AG08396 (cell line): ENCODE measurements at regions not wholly inside any gene's neighbourhood (a gene's known extent, or its start where the extent isn't known, plus 50 kb on each side); places are given as distances from the start of the nearest gene placed in this dataset.
"Not testable (repeated sequence)": the region's sequence is repeated elsewhere in the genome, so short reads cannot be mapped to it uniquely, and the experiment has no call there.

Experiments
- DNase-seq: peaks from one replicate; pipeline ENCODE4 v3.0.0; 2012; ENCODE audit warnings: low spot score, mixed read lengths

DNA sequence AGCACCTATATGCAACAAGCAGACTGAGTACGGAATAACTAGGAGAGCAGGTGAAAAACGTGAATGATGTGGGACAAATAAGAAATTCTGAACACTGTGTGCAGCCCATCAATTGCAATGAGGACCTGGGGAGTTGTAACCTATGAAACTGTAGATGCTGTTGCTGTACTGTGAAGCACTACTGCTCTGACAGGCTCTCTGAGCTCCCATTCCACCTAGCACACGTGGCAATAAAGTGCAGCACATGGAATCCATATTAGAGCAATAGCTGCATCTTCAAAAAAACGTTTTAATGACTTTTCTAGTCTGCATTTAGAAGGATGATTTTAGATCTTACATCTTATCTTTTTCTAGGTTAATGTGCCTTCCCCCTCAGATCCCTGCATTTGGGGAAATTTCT lies 748.7 kb upstream of the GOLIM4 start:
- no peak for DNase-seq

DNA sequence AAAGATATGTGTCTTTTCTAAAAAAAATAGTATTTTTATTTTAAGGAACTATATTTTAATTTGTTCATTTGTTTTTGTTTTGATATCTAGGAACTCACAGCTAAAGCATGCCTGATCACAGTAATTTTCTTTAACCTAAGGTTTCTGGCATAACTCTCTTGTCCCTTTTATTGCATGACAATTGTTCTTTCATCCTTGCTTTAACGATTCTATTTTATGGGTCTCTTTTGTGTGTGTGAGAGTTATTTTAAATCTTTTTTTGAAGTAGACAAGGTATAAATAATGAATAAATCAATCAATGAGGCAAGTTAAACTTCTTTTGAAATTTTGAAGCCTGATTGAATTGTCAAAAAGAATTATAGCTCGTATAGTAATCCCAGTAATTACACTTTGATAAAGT lies 747.8 kb upstream of the GOLIM4 start:
- no peak for DNase-seq

DNA sequence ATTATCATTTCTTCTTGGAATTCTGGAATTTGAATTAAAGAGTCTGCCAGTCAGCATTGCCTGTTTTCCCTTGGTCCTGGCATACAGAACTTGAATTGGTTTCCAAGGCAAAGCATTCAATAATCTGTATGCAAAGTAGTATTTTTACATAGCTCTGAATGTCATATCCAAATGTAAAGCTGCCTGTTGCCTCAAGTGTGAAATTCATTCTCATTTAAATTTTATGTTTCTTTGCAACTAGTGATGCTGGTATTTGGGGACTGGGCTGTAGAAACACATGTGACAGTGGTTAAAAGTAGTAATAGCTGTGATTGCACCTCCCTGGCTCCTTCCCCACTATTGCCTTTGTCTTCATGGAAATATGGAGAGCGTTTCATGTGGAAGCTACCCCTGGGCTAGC lies 743.9 kb upstream of the GOLIM4 start:
- no peak for DNase-seq

DNA sequence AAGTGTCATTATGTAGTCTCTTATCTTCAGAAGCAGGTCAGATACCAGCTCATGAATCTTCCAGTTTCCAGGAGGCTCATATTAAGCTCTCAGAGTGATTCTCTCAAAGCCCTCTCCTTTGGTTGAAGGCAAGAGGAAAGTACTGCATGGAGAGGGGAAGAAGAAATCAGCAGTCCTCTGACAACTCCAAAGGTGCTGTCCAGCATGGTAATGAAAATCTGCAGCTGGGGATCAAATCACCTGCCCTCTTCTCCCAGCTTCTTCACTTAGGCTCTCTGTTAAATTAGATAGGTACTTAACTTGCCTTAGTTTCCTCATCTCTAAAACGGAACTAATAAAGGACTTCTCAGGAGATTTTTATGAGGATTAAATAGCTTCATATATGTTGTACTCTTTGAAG lies 738.8 kb upstream of the GOLIM4 start:
- DNase-seq = no peak

DNA sequence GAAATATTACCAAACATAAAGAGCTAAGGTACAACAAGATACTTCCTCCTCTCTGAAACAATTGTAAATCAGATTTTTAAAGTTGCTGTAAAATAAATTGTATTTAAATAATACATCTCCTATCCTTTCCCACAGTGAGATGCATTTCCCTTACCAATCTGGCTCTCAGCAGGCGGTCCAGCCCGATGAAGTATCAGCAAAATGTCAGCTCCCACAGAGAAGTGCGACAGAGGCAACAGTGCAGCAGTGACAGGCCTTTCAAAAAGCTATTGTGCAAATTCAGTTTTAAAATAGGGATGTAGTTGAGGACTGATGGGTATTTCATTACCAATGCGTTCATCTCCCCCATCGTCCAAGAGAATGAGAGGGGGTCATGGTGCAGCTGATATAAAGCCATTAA lies 733.2 kb upstream of the GOLIM4 start:
- no peak for DNase-seq

DNA sequence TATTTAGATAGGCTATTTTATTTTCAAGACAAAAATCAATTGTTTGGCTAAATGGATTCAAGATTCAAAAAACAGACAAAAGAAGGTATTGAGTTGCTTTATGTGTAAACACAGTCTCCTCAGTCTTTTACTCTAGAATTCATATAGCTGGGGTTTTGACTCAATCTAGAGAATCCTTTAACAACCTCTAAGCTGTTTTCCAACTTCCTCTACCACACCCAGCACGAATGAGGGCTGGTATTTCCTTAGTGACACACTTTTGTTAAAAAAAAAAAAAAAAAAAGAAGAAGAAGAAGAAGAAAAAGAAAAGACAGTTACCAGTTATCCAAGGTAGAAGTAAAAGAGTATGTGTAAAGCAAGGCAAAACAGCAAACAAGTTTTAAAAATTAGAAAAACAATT lies 732.8 kb upstream of the GOLIM4 start:
- DNase-seq = no peak

DNA sequence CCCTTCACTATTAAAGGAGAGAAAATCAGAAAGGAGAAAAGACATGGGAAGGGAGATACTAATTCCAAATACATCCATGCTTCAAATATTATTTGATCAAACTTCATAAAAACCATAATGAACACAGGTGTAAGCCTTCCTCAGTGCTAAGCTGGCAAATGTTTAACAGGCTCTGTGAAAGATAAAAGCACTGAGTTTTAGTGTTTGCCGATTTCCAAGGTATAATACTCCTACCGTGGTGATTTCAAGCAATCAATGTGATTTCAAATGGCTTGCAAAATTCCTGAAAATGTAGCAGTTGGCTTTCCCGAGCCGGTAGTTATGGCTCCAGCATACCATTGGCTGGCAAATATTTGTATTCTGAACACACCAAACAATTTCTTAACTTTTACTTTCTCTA lies 732.3 kb upstream of the GOLIM4 start:
- no peak for DNase-seq

DNA sequence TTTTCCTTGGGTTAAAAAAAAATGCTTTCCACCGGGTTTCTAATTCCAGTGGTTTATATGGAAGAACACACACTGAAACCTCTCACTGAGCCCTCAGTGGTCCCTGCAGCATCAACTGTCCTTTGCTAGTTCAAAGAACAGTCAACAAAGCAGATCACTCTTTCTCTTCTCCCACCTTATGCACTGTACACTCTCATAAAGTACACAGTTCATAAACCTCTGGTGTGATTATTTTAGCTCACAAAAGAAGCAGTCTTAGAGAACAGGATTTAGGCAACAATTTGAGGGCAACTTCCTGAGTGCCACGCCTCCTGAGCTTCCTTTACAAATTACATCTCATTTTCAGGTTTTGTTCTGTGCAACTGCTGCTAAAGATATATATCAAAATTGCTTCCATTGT lies 728.4 kb upstream of the GOLIM4 start:
- no peak for DNase-seq

DNA sequence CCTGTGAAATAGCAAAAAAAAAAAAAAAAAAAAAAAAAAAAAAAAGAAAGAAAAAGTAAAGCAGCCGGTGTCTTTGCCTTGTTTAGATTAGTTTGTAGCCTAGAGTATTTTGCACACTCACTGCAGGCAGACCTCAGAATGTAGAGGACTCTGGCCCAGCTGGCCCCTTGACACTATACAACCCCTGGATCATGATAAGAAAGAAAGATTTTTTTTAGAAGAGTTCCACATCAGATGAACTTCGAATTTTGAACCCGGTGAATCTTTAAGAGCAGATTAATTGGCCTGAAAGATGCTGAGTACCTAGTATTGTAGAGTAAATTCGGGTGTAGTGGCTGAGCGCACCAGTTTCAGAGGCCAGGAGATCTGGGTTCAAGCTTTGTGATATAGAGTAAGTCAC lies 727.7 kb upstream of the GOLIM4 start:
- DNase-seq = no peak

DNA sequence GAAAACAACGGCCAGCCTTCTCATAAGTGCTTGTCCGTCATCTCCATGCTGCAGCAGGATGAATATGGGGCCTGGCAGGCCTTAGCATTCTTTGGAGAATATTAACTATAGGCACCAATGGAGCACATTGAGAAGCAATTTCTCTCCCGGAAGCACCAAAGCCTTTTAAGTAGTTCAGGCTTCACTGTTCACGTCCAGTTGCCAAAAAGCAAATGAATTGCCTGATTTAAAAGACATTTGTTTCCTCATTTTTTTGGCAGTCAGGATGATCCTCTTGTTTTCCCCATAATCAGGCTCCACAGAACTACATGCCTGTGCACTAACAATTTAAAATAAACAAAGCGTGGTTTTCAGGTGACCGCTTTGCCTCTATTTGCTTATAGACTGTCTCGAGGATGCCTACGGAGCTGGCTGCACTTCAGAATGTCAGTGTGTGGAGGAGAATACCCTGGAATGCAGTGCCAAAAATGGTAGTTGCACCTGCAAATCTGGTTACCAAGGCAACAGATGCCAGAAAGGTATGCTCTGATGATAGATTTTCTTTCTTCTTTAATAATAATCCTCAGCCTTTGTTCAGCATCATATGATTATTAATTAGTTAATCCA lies 725.2 kb upstream of the GOLIM4 start:
- no peak for DNase-seq

DNA sequence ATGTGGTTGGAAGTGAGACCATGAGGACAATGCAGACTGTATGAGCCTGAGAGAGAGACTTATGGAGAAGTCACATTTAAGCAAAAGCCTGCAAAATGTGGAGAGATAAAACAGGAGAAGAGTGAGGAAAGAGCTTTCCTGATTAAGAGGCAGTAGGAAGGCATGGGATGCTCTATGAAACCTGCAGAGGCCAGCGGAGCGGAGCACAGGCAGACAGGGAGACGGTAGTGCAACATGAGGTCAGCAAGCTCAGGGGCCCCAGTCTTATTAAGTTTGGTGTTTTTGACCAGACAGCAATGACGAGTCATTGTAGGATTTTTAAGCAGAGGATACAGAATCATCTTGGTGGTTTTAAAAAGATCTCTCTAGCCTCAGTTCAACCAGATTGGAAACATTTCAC lies 721.5 kb upstream of the GOLIM4 start:
- no peak for DNase-seq

DNA sequence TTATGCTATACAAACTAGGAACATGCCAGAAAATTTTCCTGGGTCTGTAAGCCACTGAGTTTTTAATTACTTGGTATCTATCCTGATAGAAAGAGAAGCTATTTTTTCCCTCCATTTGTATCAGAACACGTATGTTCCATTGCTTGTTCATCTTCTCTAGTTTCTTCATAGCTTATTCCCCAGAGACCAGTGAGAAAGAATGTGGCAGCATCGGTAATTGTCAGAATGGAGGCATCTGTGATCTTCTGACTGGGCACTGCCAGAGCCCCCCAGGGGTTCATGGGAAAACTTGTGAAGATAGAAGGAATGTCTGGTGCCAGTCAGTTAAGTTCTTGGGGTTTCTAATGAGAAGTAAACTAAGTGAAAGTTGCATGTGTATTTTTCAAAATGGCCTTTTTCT lies 720.2 kb upstream of the GOLIM4 start:
- DNase-seq = no peak

DNA sequence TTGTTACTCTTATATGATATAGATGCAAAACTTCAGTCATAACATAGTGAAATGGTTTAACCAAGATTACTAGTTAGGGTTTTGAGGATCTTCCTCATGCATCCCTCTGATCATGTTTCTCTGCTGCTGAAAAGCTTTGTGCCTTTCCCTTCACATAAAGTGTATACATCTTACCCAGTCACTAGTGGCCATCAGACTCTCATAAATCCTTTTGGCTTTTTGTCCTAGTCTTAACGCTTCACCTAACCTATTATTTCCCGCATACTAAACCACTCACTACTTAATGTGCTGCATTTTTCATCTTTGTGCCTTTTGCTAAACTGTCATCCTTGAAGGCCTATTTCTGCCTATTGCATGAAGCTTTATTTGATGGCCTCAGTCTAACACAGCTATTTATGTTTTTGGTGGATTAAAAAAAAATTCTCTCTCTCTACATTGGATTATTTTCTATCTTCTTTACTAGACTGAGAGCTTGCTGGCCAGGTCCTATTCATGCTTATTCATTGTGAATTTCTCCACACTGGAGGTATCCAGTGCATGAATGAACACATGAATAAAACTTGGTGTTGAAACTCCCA lies 717.6 kb upstream of the GOLIM4 start:
- DNase-seq = no peak

DNA sequence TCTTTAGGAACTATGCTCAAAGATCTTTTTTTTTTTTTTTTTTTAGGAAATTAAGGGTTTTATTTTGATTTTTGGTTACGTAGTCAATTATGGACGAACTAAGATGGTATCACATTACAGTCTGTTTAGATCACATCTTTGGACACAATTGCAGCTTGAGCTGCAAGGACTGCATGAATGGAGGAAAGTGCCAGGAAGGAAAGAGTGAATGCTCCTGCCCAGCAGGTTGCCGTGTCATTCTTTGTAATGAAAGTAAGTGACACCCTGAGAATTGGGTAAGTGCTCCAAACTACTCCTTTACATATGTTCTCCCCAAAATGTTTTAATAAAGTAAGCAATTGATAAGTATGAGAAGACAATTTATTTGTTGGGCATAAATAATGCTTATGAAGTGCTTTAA lies 716.5 kb upstream of the GOLIM4 start:
- no peak for DNase-seq

DNA sequence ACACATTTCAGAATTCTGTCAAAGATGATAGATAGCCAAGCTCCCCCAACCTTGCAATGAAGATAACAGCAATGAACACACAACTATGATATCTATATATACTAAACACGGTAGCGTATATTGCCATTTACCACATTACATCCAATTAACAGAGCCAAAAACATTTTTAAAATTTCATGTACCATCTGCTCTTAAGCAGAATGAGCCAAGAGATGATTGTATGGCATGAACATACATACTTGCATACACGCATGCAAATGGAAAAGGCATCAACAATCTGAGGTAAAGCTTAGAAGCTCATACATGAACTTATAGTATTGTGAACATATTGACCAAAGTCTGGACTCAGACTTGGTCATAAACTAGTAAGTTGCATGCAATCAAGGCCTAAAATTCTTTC lies 712.9 kb upstream of the GOLIM4 start:
- no peak for DNase-seq

DNA sequence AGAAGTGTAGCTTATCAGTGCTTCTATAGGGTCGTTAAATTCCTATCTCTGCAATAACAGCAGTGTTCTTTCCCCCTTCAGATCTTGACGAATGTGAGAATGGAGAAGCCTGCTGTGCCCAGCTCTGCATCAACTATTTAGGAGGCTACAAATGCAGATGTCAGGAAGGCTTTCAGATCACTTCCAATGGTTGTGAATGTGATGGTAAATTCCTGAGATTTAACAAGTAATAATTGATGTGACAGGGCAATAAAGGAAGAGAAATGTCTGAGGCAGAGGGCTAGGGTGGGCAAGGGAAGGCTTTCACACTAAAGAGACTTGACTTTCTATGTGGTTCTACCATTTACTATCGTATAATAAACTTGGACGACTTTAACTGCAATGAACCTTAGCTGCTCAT lies 711.7 kb upstream of the GOLIM4 start:
- no peak for DNase-seq

DNA sequence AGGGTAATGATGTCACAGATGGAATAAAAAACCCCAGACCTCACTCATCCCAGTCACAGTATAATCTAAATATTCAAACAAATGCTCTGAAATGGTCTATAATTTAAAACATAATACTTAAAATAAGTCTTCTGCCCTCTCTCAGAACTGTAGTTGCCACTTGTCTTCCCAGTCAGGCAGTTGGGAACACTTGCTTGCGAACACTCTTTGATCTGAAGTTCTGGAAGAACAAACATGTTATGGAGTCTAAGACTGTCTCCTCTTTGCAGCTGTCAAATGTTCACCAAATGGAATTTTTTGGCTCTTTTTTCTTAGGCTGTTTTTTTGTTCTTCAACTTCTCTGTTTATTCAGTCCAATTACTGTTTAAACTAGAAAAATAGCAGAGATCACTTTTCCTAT lies 711.1 kb upstream of the GOLIM4 start:
- DNase-seq = no peak

DNA sequence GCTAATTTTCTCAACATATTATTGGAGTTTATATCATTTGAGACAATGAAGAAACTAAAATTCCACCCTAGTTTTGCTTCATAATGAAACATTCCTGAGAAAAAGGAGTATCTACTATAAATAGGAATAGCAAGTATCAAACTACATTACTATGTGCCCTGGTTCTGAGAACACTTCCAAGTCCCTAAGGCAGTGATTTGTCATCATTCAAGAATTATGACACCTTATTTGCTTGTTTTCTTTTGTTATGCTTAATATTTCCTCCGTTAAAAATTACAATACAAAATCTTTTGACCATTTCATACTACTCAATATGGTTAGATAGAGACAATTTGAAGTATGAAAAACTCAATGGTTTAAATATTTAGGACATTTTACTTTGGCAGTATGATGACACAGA lies 707.8 kb upstream of the GOLIM4 start:
- DNase-seq = no peak

DNA sequence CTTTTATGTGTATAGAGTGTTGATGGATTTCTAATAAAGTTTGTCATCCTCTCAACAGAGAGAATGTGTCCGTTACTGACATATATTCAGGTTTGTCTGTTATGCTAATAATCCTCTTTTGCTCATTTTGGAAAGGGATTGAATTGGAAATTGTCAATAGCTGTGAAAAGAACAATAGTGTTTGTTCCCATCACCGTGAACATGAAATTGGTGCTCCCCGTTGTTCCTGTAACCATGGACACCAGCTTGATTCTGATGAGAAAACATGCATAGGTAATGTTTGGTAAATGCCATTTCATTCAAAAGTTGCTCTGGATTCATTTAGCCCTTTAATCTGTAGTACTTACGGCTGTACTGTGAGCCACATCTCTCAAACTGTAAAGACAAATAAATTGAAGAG lies 707.0 kb upstream of the GOLIM4 start:
- DNase-seq = no peak

DNA sequence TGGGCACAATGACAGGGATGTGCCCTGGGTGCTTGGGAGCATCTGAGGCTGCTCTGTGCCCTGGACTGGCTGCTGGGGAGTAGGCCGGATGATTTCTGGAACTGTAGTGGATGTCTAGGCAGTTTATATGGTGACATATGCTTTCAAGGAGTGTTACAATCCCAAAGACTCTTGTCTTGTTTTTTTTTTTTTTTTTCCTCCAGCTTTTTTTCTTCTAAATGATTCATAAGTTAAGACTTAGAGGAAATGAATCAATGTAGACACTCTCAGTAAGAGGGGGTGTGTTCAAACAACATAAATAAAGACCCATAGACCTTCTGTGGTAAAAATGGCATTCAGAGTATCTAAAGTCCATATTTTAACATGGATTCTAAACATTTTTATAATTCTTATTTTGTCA lies 706.1 kb upstream of the GOLIM4 start:
- DNase-seq = peak; percentile 39

DNA sequence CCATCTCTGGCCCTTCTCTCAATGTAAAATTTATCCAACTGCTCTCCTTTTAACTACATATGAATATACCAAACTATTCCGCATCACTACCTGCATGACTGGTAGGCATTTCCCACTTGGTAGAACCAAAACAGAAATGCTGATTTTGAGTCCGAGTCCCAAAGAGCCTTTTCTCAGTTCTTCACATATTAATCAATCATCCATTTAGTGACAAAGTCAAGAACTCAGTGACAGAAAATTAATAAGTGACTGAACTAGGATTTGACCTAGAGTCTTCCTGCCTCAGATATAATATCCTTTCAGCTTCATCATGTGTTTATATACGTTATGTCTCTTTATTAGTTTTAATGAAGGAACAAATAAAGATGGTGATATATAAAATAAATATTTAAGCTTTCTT lies 700.6 kb upstream of the GOLIM4 start:
- no peak for DNase-seq

DNA sequence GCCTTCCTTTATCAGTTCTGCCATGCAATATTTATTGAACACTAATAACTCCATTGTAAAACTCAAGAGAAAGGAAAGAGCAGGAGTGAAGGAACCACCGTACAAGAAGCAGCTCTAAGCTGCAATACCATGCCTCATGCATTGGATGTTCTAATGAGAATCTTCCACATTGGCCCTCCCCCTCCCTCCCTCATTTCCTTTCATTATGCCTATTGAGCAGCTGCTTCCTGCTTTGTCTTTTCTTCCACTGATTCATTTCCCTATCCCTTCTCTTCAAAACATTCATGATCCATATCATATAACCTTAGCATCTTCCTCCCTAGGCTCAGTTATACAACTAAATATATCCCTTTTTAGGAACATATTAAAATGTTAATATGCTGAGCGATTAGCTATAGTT lies 698.7 kb upstream of the GOLIM4 start:
- no peak for DNase-seq

DNA sequence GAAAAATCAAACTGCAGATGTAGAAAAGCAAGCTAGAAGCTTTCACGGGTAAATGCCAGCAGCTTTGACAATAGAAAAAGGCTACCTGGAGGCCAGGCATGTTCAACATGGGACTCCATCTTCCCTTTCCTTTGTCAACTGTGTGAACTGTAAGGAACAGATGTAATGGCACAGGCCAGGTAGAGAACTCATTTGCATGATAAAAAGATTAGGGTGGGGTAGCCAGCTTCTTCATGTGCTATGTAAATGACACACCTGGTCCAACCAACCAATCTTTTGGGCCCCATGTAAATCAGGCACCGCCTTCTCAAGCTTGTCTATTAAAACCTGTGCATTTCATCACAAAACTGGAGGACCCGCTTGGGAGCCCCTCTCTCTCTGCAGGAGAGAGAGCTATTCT lies 686.5 kb upstream of the GOLIM4 start:
- no peak for DNase-seq

DNA sequence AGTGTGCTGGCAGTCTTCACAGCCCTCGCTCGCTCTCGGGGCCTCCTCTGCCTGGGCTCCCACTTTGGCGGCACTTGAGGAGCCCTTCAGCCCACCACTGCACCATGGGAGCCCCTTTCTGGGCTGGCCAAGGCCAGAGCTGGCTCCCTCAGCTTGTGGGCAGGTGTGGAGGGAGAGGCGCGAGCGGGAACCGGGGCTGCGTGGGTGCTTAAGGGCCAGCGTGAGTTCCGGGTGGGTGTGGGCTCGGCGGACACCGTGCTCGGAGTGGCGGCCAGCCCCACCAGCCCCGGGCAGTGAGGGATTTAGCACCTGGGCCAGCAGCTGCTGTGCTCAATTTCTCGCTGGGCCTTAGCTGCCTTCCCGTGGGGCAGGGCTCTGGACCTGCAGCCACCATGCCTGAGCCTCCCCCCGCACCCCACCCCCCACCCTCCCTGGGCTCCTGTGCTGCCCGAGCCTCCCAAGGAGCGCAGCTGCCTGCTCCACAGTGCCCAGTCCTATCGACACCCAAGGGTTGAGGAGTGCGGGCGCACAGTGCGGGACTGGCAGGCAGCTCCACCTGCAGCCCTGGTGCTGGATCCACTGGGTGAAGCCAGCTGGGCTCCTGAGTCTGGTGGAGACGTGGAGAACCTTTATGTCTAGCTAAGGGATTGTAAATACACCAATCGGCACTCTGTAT lies 684.4 kb upstream of the GOLIM4 start:
- DNase-seq = not testable (repeated sequence)
